PC-9 (cell line): ENCODE measurements at regions not wholly inside any gene's neighbourhood (a gene's known extent, or its start where the extent isn't known, plus 50 kb on each side); places are given as distances from the start of the nearest gene placed in this dataset.

Experiments
- BruUV-seq: library from RNA; stranded (reverse); fragments of 400-500 nt; replicated peaks from 2 replicates; lab custom pipeline; 2021; lab: Mats Ljungman, UMichigan
- CTCF ChIA-PET: fragments of 300-600 bp; sonication (Branson Sonifier 250); formaldehyde crosslinking; loops from one replicate; lab custom pipeline; 2022; ENCODE audit warnings: antibody characterized with exemption; lab: Charles Lee
- POLR2A ChIA-PET: fragments of 300-600 bp; sonication (Branson Sonifier 250); formaldehyde crosslinking; loops from one replicate; lab custom pipeline; 2022; ENCODE audit warnings: antibody characterized with exemption; ENCODE audit not compliant: unreplicated experiment; lab: Charles Lee
- DNase-seq, 2 experiments: peaks; one replicate each; pipeline versions ENCODE4 v3.0.0 to v3.0.0-alpha.2; 2015 to 2022; ENCODE audit warnings: mixed read lengths in 1 of 2
- H2AFZ ChIP-seq: fragments of 200-600 bp; sonication (generic); 2 replicates; pipeline ENCODE4 v1.8.1; 2017; ENCODE audit warnings: antibody characterized with exemption
- H3F3A ChIP-seq: fragments of 200-600 bp; sonication (generic); 2 replicates; pipeline ENCODE4 v1.8.1; 2017; ENCODE audit warnings: antibody characterized with exemption, mild to moderate bottlenecking, low read depth; ENCODE audit not compliant: insufficient read depth
- H3K27ac ChIP-seq: fragments of 200-600 bp; sonication (generic); 2 replicates; pipeline ENCODE4 v1.6.1; 2016; ENCODE audit warnings: mixed run types
- H3K27me3 ChIP-seq: fragments of 200-600 bp; sonication (generic); 2 replicates; pipeline ENCODE4 v1.6.1; 2016; ENCODE audit warnings: low read depth, mixed run types; ENCODE audit not compliant: insufficient read depth
- H3K36me3 ChIP-seq: fragments of 200-600 bp; sonication (generic); 2 replicates; pipeline ENCODE4 v1.6.1; 2016; ENCODE audit warnings: low read depth, mixed run types
- H3K4me1 ChIP-seq: fragments of 200-600 bp; sonication (generic); replicated peaks from 2 replicates; pipeline ENCODE4 v1.6.1; 2016; ENCODE audit warnings: mixed run types; ENCODE audit not compliant: insufficient read depth
- H3K4me2 ChIP-seq: fragments of 200-600 bp; sonication (generic); 2 replicates; pipeline ENCODE4 v1.6.1; 2017; ENCODE audit warnings: mixed run types
- H3K4me3 ChIP-seq: fragments of 200-600 bp; sonication (generic); 2 replicates; pipeline ENCODE4 v1.6.1; 2016; ENCODE audit warnings: mixed run types
- H3K79me2 ChIP-seq: fragments of 200-600 bp; sonication (generic); 2 replicates; pipeline ENCODE4 v1.6.1; 2017; ENCODE audit warnings: low read depth, mixed run types
- H3K9me2 ChIP-seq: fragments of 200-600 bp; sonication (generic); 2 replicates; pipeline ENCODE4 v1.8.1; 2017; ENCODE audit warnings: mild to moderate bottlenecking; ENCODE audit not compliant: insufficient read depth
- H3K9me3 ChIP-seq: fragments of 200-600 bp; sonication (generic); 2 replicates; pipeline ENCODE4 v1.8.1; 2016; ENCODE audit warnings: low read depth; ENCODE audit not compliant: insufficient read depth
- H4K20me1 ChIP-seq: fragments of 200-600 bp; sonication (generic); 2 replicates; pipeline ENCODE4 v1.8.1; 2017; ENCODE audit not compliant: insufficient read depth
- CTCF ChIP-seq: fragments of 200-600 bp; sonication (generic); conservative IDR thresholded peaks from 2 replicates; pipeline ENCODE4 v1.6.1; 2017; ENCODE audit warnings: mixed run types, antibody characterized with exemption, mild to moderate bottlenecking, moderate library complexity
- EZH2 ChIP-seq: fragments of 200-600 bp; sonication (generic); IDR thresholded peaks from 2 replicates; pipeline ENCODE4 v1.8.0; 2017; ENCODE audit warnings: antibody characterized with exemption, low read depth
- intact Hi-C: fragments of 100-400 bp; cut with micrococcal nuclease; formaldehyde crosslinking; loops from one replicate; pipeline ENCODE4 v1.10.0; 2022; ENCODE audit not compliant: unreplicated experiment

GRCh38 chr6:166253778-166254204 lies 54.4 kb downstream of the PRR18 start:
- Histone ChIP-seq H3K9me3 (no peaks in the 10 kb centered on the region), H3F3A (no peaks in the 10 kb centered on the region), H3K9me2 (no peaks in the 10 kb centered on the region), H3K27ac (no peak overlapping the region), H3K27me3 (peaks cover 4% of the 10 kb centered on the region; the same call in 1 of the 2 replicates), H2AFZ (no peak overlapping the region), H3K4me1 (no peaks in the 10 kb centered on the region), H3K79me2 (no peaks in the 10 kb centered on the region), H4K20me1 (no peaks in the 10 kb centered on the region), H3K36me3 (no peaks in the 10 kb centered on the region), H3K4me3 (no peak overlapping the region), H3K4me2 (no peak overlapping the region)
- CTCF ChIA-PET: no interaction called here
- DNase-seq: no peak
- TF ChIP-seq CTCF: no peak
- TF ChIP-seq EZH2: no peak
- intact Hi-C loops: no loop called here
- BruUV-seq: no TSS peak
- POLR2A ChIA-PET: no interaction called here

GRCh38 chr6:166253281-166253681 lies 54.9 kb downstream of the PRR18 start:
- Histone ChIP-seq H2AFZ (no peak overlapping the region), H3K9me2 (no peaks in the 10 kb centered on the region), H3K9me3 (no peaks in the 10 kb centered on the region), H3K36me3 (no peaks in the 10 kb centered on the region), H4K20me1 (no peaks in the 10 kb centered on the region), H3K4me1 (no peaks in the 10 kb centered on the region), H3K4me2 (no peak overlapping the region), H3K27me3 (peaks cover 4% of the 10 kb centered on the region; the same call in 1 of the 2 replicates), H3F3A (no peaks in the 10 kb centered on the region), H3K4me3 (no peak overlapping the region), H3K27ac (no peak overlapping the region), H3K79me2 (no peaks in the 10 kb centered on the region)
- BruUV-seq: no TSS peak
- no peak for TF ChIP-seq CTCF
- intact Hi-C loops: no loop called here
- POLR2A ChIA-PET: no interaction called here
- no peak for DNase-seq
- CTCF ChIA-PET: no interaction called here

GRCh38 chr6:166252601-166253000 lies 55.6 kb downstream of the PRR18 start:
- Histone ChIP-seq H3K9me2 (no peaks in the 10 kb centered on the region), H3F3A (no peaks in the 10 kb centered on the region), H3K79me2 (no peaks in the 10 kb centered on the region), H3K27ac (no peak overlapping the region), H3K4me1 (no peaks in the 10 kb centered on the region), H3K36me3 (no peaks in the 10 kb centered on the region), H3K27me3 (peaks cover 6% of the 10 kb centered on the region; the same call in 1 of the 2 replicates), H2AFZ (no peak overlapping the region), H3K4me2 (no peak overlapping the region), H4K20me1 (no peaks in the 10 kb centered on the region), H3K9me3 (no peaks in the 10 kb centered on the region), H3K4me3 (no peak overlapping the region)
- DNase-seq: no peak
- intact Hi-C loops: no loop called here
- ChIA-PET POLR2A (no interaction called here), CTCF (no interaction called here)
- TF ChIP-seq EZH2 (no peak), CTCF (no peak)
- no TSS peak for BruUV-seq
